ENCODE measurements at regions not wholly inside any gene's neighbourhood (a gene's known extent, or its start where the extent isn't known, plus 50 kb on each side); places are given as distances from the start of the nearest gene placed in this dataset.

DNA sequence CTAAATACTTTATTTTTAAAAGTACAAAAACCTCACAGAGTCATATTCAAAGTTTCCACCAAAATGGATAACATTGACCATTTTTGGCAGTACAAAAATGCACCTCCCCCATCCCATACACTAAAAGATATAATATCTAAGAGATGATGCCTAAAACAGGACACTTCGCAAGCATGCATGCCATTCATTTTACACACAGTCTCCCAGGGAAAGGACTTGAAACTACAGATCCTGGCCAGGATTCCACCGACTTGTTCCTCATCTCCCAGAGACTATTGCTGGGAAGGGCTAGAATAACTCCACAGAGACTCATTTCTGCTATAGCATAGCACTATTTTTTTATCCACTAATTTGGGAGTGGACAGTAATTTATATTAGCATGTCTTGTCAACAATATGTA is 81.7 kb downstream of the MTNR1B start:
- no peak overlapping the region for H4K5ac ChIP-seq (ENCODE audit: low read depth, low read length)
- H2AK5ac ChIP-seq (ENCODE audit: low read depth, low read length): no peak overlapping the region
- no peak overlapping the region for H3K4me3 ChIP-seq (ENCODE audit: insufficient read depth, low read depth, low read length)
- WGBS, 2 experiments (ENCODE audit: extremely low coverage in 2 of 2, insufficient read length in 1 of 2): no CpG with 5 or more reads among the region's 2 CpGs
- H3K23ac ChIP-seq (ENCODE audit: low read depth, low read length): no peak overlapping the region; the same call in 1 of the 2 replicates
- peaks cover 10% of the 10 kb centered on the region for H3K9me1 ChIP-seq (ENCODE audit: insufficient read depth, low read length)
- peak overlapping the region; percentile 95; the same call in 1 of the 2 replicates for H2BK20ac ChIP-seq (ENCODE audit: low read depth, low read length)
- no peak overlapping the region for H2AFZ ChIP-seq (replicated peaks; ENCODE audit: low read length, poor library complexity)
- H2BK120ac ChIP-seq (ENCODE audit: low read depth, low read length): peak overlapping the region; percentile 98; the same call in 1 of the 2 replicates
- peaks cover 21% of the 10 kb centered on the region for H3K4me1 ChIP-seq (ENCODE audit: control insufficient read depth, insufficient read depth, low read length)
- H2BK5ac ChIP-seq (ENCODE audit: low read depth, low read length, poor library complexity, severe bottlenecking): peak overlapping the region; percentile 92
- no peak overlapping the region for H4K91ac ChIP-seq (ENCODE audit: insufficient read depth, low read depth, low read length)
- H3K4ac ChIP-seq (ENCODE audit: low read depth, low read length): peak overlapping the region; percentile 79; the same call in 1 of the 2 replicates
- H3K36me3 ChIP-seq (ENCODE audit: control insufficient read depth, insufficient read depth, low read length): no peaks in the 10 kb centered on the region
- H3K27me3 ChIP-seq (ENCODE audit: control insufficient read depth, insufficient read depth, low read length): no peaks in the 10 kb centered on the region
- no peak overlapping the region; a peak in 1 of 4 replicates for H4K8ac ChIP-seq (ENCODE audit: low read depth in 2 of 2, low read length in 2 of 2)
- BruUV-seq (replicated peaks): no TSS peak
- intact Hi-C loops (cut with micrococcal nuclease) (no loop called here), in situ Hi-C loops (cut with MboI; ENCODE audit: low sequenced_read_pairs) (no loop called here), dilution Hi-C loops (cut with HindIII; ENCODE audit: low sequenced_read_pairs, unreplicated experiment) (no loop called here)
- peak overlapping the region; percentile 94; the same call in 1 of the 2 replicates for H3K18ac ChIP-seq (ENCODE audit: low read depth, low read length)
- no peak overlapping the region for H3K4me2 ChIP-seq (ENCODE audit: low read depth, low read length)
- 0 out of 4 replicates have a peak, but pooled peaks cover 0 to 3% of the 10 kb centered on the region in 2 experiments for H3K79me1 ChIP-seq (ENCODE audit: low read depth in 1 of 2, low read length in 2 of 2)
- H3K56ac ChIP-seq (ENCODE audit: extremely low read depth, insufficient read depth, low read length): no peak overlapping the region
- DNase-seq (peak; percentile 88), ATAC-seq (ENCODE audit: low read depth) (peak; percentile 65)
- no peaks in the 10 kb centered on the region for H4K20me1 ChIP-seq (ENCODE audit: insufficient read depth, low read length)
- no peak overlapping the region; the same call in 1 of the 2 replicates for H3K14ac ChIP-seq (replicated peaks; ENCODE audit: low read depth, low read length)
- ChIA-PET POLR2A (ENCODE audit: unreplicated experiment) (no interaction called here), CTCF (interaction anchor here (1.3 kb wide), 1 partner anchor 17 kb away, joined by 4 read pairs; no protein-coding TSS in a partner anchor)
- H3K27ac ChIP-seq (ENCODE audit: insufficient read depth, low read length): no peak overlapping the region; the same call in 1 of the 2 replicates
- H2BK15ac ChIP-seq (ENCODE audit: low read depth, low read length): no peak overlapping the region; the same call in 2 of the 3 replicates
- H3K9ac ChIP-seq (ENCODE audit: low read depth, low read length): no peak overlapping the region
- H2AK9ac ChIP-seq (replicated peaks; ENCODE audit: low read depth, low read length, poor library complexity): no peak overlapping the region
- TF ChIP-seq CEBPB (IDR thresholded peaks at IDR 0.05; ENCODE audit: low read depth, low read length): peak; percentile 24; the same call in 1 of the 2 replicates
- no peak for TF ChIP-seq FOS (IDR thresholded peaks at IDR 0.05; ENCODE audit: low read depth, low read length)
- no peaks in the 10 kb centered on the region for H3K9me3 ChIP-seq (ENCODE audit: control insufficient read depth, insufficient read depth, low read length)

Measured in IMR-90 (cell line).